ENCODE measurements at regions not wholly inside any gene's neighbourhood (a gene's known extent, or its start where the extent isn't known, plus 50 kb on each side); places are given as distances from the start of the nearest gene placed in this dataset.

- H3K4me3 ChIP-seq (ENCODE audit: low read length), result no peak overlapping the region
- DNase-seq (ENCODE audit: low read depth, low spot score), result no peak
Measured at GRCh38 chr2:134133622-134134312, 120.1 kb upstream of the MGAT5 start.

DNA sequence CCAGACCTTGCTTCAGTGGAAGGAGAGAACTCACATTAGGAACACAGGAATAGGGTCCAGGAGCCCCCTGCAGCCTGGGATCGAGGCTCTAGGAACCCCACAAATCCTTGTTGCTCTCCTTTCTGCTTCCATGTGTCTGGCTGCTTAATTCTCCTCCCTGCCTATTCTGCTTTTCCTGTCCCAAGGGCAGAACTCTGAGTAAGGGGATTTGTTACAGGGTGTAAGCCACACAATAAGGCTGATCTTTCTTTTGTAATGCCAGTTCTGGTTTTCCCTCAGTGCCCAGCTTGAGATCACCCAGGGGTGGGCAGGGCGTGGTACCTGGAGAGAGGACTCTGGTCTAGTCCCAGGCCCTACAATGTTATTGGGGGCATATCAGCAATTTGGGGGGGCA, 119.6 kb upstream of the MGAT5 start:
- H3K4me3 ChIP-seq (ENCODE audit: low read length), result no peak overlapping the region
- no peak for DNase-seq (ENCODE audit: low read depth, low spot score)

GRCh38 chr2:134134827-134135226, 119.0 kb upstream of the MGAT5 start:
- no peak for DNase-seq (ENCODE audit: low read depth, low spot score)
- H3K4me3 ChIP-seq (ENCODE audit: low read length), result no peak overlapping the region

GRCh38 chr2:134135793-134136192, 118.1 kb upstream of the MGAT5 start:
- DNase-seq (ENCODE audit: low read depth, low spot score), result no peak
- no peak overlapping the region for H3K4me3 ChIP-seq (ENCODE audit: low read length)

GRCh38 chr2:134136731-134137130, 117.1 kb upstream of the MGAT5 start:
- no peak overlapping the region for H3K4me3 ChIP-seq (ENCODE audit: low read length)
- DNase-seq (ENCODE audit: low read depth, low spot score), result no peak

DNA sequence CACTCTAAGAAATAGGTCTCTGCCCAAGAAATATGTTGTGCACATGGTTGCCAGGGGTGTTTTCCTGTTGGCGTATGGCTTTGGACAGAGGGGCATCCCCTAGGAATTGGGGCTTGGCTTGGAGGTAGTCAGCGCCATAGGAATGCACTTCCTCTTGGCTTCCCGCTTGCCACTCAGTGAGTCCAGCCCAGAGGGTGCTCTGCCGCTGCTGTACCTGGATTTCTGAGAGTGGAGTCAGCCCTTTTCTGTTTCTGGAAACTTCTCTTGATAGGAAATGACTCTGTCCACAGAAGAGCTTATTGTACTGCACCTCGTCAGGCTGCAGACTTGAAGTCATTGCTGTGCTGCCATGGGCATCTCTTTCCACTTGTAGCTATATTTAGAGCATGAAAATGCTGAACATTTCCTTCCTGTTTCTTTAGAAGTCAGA, 116.7 kb upstream of the MGAT5 start:
- no peak overlapping the region for H3K4me3 ChIP-seq (ENCODE audit: low read length)
- no peak for DNase-seq (ENCODE audit: low read depth, low spot score)

DNA sequence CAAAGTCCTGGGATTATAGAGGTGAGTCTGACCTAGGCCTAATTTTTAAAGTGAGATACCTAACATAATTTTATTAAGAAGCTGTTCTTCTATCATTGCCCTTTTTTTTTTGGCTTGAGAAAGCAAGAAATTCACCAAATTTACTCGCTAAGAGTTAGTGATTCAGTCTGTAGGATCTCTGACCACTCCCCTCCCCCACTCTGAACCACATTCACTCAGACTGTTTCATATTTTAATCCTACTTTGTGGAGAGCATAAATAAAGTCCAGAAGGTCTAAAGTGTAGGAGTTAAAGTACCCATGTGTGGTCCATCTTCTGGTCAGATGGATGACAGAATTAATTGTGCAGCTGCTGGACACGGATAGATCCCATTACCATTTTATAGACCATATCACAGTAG, 115.8 kb upstream of the MGAT5 start:
- H3K4me3 ChIP-seq (ENCODE audit: low read length), result no peak overlapping the region
- no peak for DNase-seq (ENCODE audit: low read depth, low spot score)

DNA sequence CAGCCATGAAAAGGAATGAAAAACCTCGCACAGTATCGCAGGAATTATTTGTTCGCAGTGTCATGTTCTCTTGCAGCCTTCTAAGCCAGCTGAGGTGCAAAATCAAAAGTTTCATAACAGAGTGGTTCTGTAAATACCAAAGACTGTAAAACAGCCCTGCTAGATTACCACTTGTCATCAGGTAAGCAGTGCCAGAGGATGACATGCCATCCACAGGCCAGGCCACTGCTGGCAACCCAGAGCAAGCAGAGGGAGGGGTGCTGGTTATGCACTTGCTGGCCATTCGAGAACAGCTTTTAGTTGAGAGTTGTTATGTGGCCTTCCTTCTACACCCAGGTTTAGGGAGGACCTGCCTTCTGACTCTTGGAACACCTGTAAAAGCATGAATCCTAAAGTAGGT, 114.3 kb upstream of the MGAT5 start:
- H3K4me3 ChIP-seq (ENCODE audit: low read length), result no peak overlapping the region
- DNase-seq (ENCODE audit: low read depth, low spot score), result no peak

- no peak for DNase-seq (ENCODE audit: low read depth, low spot score)
- no peak overlapping the region for H3K4me3 ChIP-seq (ENCODE audit: low read length)
Measured at GRCh38 chr2:134140251-134140661, 113.6 kb upstream of the MGAT5 start.

DNA sequence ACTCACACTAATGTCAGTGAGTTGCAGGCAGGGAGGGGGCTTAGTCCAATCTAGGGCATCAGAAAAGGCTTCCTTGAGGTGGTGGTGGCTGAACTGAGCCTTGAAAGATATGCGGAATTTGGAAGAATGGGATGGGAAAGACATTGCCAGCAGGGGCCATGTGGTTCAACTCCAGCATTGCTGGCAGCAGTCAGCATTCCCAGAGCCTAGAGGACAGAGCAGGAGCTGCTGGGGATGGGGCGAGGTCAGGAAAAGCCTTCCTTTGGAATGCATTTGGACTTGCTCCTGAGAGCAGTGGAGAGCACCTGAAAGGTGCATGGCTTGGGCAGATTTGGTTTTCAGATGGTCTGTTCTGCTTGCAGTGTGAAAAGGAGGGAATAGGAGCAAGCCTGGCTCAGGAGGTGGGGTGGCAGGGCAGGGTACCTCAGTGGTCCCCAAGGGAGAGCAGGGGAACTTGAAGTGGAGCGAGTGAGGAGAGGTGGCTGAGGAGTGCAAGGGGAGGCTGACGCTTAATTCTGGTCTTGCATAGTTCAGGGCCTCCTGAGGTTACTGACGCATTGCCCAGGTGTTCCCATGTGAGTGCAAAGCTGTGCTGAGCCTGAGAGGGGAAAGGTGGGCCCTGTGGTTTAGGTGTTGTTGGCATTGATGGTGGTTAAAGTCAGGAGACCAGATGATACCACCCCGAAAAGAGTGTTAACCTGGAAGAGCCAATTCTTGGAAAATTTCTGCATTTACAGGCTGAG, 112.1 kb upstream of the MGAT5 start:
- H3K4me3 ChIP-seq (ENCODE audit: low read length), result no peak overlapping the region
- DNase-seq (ENCODE audit: low read depth, low spot score), result no peak

- no peak overlapping the region for H3K4me3 ChIP-seq (ENCODE audit: low read length)
- no peak for DNase-seq (ENCODE audit: low read depth, low spot score)
Measured at GRCh38 chr2:134142341-134142738, 111.5 kb upstream of the MGAT5 start.

DNA sequence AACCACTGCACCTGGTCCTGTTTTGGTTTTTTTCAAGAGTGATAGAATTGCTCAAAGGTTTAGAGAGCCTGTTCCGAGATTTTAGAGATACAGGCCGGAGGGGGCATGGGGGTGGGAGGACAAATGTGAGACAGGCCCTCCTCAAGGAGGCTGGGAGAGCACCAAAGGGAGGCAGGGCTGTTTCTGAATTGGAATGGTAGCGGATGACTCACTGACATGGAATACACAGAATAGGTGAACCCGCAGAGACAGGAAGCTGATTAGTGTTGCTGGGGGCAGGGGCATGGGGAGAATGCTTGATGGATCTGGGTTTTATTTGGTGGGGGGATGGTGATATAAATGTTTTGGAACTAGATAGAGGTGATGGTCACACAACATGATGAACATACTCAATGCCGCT, 111.0 kb upstream of the MGAT5 start:
- no peak overlapping the region for H3K4me3 ChIP-seq (ENCODE audit: low read length)
- no peak for DNase-seq (ENCODE audit: low read depth, low spot score)

DNA sequence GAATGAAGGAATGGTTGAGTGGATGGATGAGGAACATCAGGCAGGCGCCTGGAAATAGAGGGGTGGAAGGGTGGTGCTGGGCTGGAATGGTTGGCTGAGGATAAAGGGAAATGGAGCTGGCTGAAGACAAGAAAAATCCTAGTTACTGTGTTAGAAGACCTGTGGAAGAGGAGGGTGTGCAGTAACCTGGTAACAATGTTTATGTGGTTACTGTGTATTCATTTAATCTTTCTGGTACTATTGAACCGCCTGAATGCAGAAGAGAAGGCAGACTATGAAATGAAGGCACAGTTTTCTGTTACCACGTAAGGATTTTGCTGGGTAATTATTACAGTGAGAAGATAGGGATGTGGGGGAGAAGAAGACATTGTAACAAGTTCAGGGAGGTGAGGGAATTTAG, 110.3 kb upstream of the MGAT5 start:
- no peak overlapping the region for H3K4me3 ChIP-seq (ENCODE audit: low read length)

DNA sequence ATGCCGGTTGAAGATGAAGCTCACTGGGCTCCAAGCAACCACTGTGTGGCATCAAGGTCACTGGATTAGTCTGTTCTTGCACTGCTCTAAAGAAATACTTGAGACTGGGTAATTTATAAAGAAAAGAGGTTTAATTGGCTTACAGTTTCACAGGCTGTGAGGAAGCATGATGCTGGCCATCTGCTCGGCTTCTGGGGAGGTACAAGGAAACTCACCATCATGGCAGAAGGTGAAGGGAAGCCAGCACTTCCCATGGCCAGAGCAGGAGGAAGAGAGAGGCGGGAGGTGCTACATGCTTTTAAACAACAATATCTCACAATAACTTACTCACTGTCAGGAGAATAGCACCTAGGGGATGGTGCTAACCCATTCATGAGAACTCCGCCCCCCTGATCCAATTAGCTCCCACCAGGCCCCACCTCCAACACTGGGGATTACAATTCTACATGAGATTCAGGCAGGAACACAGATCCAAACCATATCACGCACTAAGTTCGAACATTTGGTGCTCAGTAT, 109.7 kb upstream of the MGAT5 start:
- DNase-seq (ENCODE audit: low read depth, low spot score), result no peak
- H3K4me3 ChIP-seq (ENCODE audit: low read length), result no peak overlapping the region

More for the DNA sequence above, 110.3 kb upstream of the MGAT5 start:
- no peak for DNase-seq (ENCODE audit: low read depth, low spot score)

DNA sequence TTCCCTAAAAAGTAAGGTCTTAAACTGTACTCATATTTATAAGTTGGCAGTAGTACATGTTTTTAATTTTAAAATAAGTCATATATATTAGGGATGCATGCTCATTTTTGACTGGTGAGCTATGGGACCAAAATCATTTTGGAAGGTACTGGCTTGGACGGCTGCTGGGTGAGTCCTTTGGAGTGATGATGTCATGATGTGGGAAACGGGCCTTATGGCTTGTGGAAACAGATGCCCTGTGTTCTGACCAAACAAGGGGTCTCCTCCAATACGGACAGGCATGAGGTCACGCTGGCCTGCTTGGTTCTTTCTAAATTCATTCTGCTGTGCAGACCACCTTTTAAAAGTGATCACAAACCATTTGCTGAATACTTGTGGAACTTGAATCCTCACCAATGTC, 109.2 kb upstream of the MGAT5 start:
- DNase-seq (ENCODE audit: low read depth, low spot score), result no peak
- no peak overlapping the region for H3K4me3 ChIP-seq (ENCODE audit: low read length)

GRCh38 chr2:134145519-134145918, 108.4 kb upstream of the MGAT5 start:
- no peak overlapping the region for H3K4me3 ChIP-seq (ENCODE audit: low read length)
- DNase-seq (ENCODE audit: low read depth, low spot score), result no peak

GRCh38 chr2:134146161-134146560, 107.7 kb upstream of the MGAT5 start:
- no peak for DNase-seq (ENCODE audit: low read depth, low spot score)
- H3K4me3 ChIP-seq (ENCODE audit: low read length), result no peak overlapping the region

DNA sequence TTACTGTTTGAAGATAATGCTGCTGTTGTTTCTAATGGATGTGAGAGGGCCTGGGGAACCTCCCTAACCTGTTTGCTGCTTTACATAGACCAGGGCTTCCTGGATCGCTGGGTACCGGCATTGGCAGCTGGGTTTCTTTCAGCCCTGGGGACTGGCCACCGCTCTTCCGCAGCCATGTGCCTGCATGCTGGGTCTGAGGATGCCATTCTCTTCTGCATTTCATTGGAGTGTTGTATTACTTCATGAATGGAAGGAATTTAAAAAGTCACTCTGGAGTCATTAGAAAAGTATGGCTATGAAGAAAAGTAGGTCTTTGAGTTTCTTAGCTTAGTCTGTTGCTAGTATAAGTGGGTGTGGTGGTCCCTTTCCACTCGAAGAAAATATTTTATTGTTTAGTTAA, 107.3 kb upstream of the MGAT5 start:
- no peak overlapping the region for H3K4me3 ChIP-seq (ENCODE audit: low read length)
- DNase-seq (ENCODE audit: low read depth, low spot score), result no peak

- no peak for DNase-seq (ENCODE audit: low read depth, low spot score)
- no peak overlapping the region for H3K4me3 ChIP-seq (ENCODE audit: low read length)
Measured at GRCh38 chr2:134148172-134148571, 105.7 kb upstream of the MGAT5 start.

- DNase-seq (ENCODE audit: low read depth, low spot score), result no peak
- no peak overlapping the region for H3K4me3 ChIP-seq (ENCODE audit: low read length)
Measured at GRCh38 chr2:134148843-134149472, 104.9 kb upstream of the MGAT5 start.

Data from Jurkat, Clone E6-1 (cell line).